Prostate gland (tissue), 2 donors: ENCODE measurements at regions not wholly inside any gene's neighbourhood (a gene's known extent, or its start where the extent isn't known, plus 50 kb on each side); places are given as distances from the start of the nearest gene placed in this dataset.
"Not testable (repeated sequence)": the region's sequence is repeated elsewhere in the genome, so short reads cannot be mapped to it uniquely, and the experiment has no call there.

ENCODE experiments used
- DNase-seq: peaks from one replicate; pipeline ENCODE4 v3.0.0-alpha.2; 2019; ENCODE audit warnings: low spot score
- H3K27ac ChIP-seq, 2 donors: fragments of 200-600 bp; sonication (generic); 2 replicates each; pipeline ENCODE4 v1.5.1; 2017 to 2019
- H3K27me3 ChIP-seq: fragments of 200-600 bp; sonication (generic); replicated peaks from 2 replicates; pipeline ENCODE4 v1.5.1; 2019; ENCODE audit not compliant: insufficient read depth
- H3K36me3 ChIP-seq, 2 donors: fragments of 200-600 bp; sonication (generic); 1 replicate in 1 of 2; 2 replicates in 1 of 2; pipeline versions ENCODE4 v1.5.1 to v1.8.1; 2017 to 2019
- H3K4me1 ChIP-seq: fragments of 200-600 bp; sonication (generic); replicated peaks from 2 replicates; pipeline ENCODE4 v1.5.1; 2019
- H3K4me3 ChIP-seq, 2 donors: fragments of 200-600 bp; sonication (generic); 2 replicates each; pipeline ENCODE4 v1.5.1; 2017 to 2019
- H3K9me3 ChIP-seq: fragments of 200-600 bp; sonication (generic); 2 replicates; pipeline ENCODE4 v1.5.1; 2017
- CTCF ChIP-seq, 4 experiments: fragments of 200-600 bp in 2 of 4; fragments of 450-650 bp in 2 of 4; sonication (generic) in 2 of 4; IDR thresholded peaks; 1 replicate in 3 of 4; 2 replicates in 1 of 4; pipeline ENCODE4 v1.5.1; 2016 to 2019; ENCODE audit warnings: antibody characterized with exemption in 4 of 4, mild to moderate bottlenecking in 2 of 4, moderate library complexity in 2 of 4
- POLR2A ChIP-seq: fragments of 450-650 bp; IDR thresholded peaks from one replicate; pipeline ENCODE4 v1.6.1; 2016; ENCODE audit warnings: antibody characterized with exemption, mild to moderate bottlenecking
- POLR2AphosphoS5 ChIP-seq: sonication (generic); formaldehyde crosslinking; IDR thresholded peaks from one replicate; pipeline ENCODE4 v1.6.1; 2017; ENCODE audit warnings: antibody characterized with exemption
- WGBS: methylation state at CpG from one replicate; pipeline ENCODE4 v1.1.5; 2018; 5-methylcytosine and 5-hydroxymethylcytosine counted together
- intact Hi-C: fragments of 100-400 bp; cut with DNase I; formaldehyde crosslinking; loops from one replicate; pipeline ENCODE4 v1.14.2; 2022

- 57% methylated on average over 1 of the region's 1 CpG for WGBS
- H3K27ac ChIP-seq: no peak overlapping the region
- TF ChIP-seq CTCF (IDR thresholded peaks at IDR 0.05): no peak
- H3K36me3 ChIP-seq: no peaks in the 10 kb centered on the region
- intact Hi-C loops: no loop called here
- no peak overlapping the region for H3K4me3 ChIP-seq
- DNase-seq: no peak
- H3K4me1 ChIP-seq: no peaks in the 10 kb centered on the region
- no peaks in the 10 kb centered on the region for H3K9me3 ChIP-seq
- H3K27me3 ChIP-seq: no peaks in the 10 kb centered on the region
These were observed 180.5 kb upstream of the CLINT1 start for GRCh38 chr5:158039441-158039840.

GRCh38 chr5:158036983-158037595, 178.1 kb upstream of the CLINT1 start:
- not testable (repeated sequence) for DNase-seq, H3K36me3 ChIP-seq
- WGBS: 92% methylated on average over 25 of the region's 31 CpGs

GRCh38 chr5:158034586-158034985, 175.6 kb upstream of the CLINT1 start:
- H3K4me1 ChIP-seq, DNase-seq, H3K27ac ChIP-seq, H3K27me3 ChIP-seq, H3K4me3 ChIP-seq, intact Hi-C loops, H3K36me3 ChIP-seq, H3K9me3 ChIP-seq: not testable (repeated sequence)
- 92% methylated on average over 6 of the region's 6 CpGs for WGBS

More at GRCh38 chr5:158036983-158037595, 178.1 kb upstream of the CLINT1 start:
- H3K4me1 ChIP-seq, H3K9me3 ChIP-seq, H3K4me3 ChIP-seq, H3K27ac ChIP-seq, intact Hi-C loops, H3K27me3 ChIP-seq: not testable (repeated sequence)

DNA sequence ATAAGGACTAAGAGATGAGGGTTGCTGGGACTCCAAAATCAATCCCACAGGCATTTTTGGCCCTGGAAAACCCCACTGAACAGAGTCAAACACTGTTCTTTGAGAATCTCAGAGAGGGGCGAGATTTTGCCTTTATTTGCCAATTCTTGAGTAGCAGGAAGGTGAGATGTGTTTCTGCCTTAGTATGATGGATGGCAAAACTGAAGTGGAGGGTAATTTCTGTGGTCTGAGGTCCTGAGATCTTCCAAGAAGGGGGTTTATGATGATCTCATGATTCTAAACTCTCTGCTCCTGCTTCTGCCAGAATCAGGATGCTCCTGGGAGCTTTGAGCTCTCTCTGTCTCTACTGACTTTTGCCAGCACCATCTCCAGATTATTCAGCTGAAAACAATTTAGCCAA, 174.8 kb upstream of the CLINT1 start:
- Histone ChIP-seq H3K36me3 (no peaks in the 10 kb centered on the region), H3K27me3 (no peaks in the 10 kb centered on the region), H3K4me1 (no peaks in the 10 kb centered on the region), H3K27ac (no peak overlapping the region), H3K9me3 (no peaks in the 10 kb centered on the region), H3K4me3 (no peak overlapping the region)
- WGBS: 78% methylated on average over 1 of the region's 1 CpG
- DNase-seq: no peak
- intact Hi-C loops: no loop called here
- TF ChIP-seq POLR2A (no peak), POLR2AphosphoS5 (no peak), CTCF (IDR thresholded peaks at IDR 0.05) (no peak)

- TF ChIP-seq POLR2A (no peak), POLR2AphosphoS5 (no peak), CTCF (IDR thresholded peaks at IDR 0.05) (no peak)
- no peaks in the 10 kb centered on the region for H3K27me3 ChIP-seq
- H3K36me3 ChIP-seq: no peaks in the 10 kb centered on the region
- H3K4me3 ChIP-seq: no peak overlapping the region
- H3K4me1 ChIP-seq: no peaks in the 10 kb centered on the region
- intact Hi-C loops: no loop called here
- 98% methylated on average over 5 of the region's 5 CpGs for WGBS
- no peak for DNase-seq
- no peaks in the 10 kb centered on the region for H3K9me3 ChIP-seq
- H3K27ac ChIP-seq: no peak overlapping the region
These were observed 174.1 kb upstream of the CLINT1 start for GRCh38 chr5:158033076-158033475.

- 98% methylated on average over 1 of the region's 1 CpG for WGBS
- no peak for TF ChIP-seq CTCF (IDR thresholded peaks at IDR 0.05)
- intact Hi-C loops: no loop called here
- H3K27me3 ChIP-seq: no peaks in the 10 kb centered on the region
- H3K4me3 ChIP-seq: no peak overlapping the region
- no peaks in the 10 kb centered on the region for H3K9me3 ChIP-seq
- no peak overlapping the region for H3K27ac ChIP-seq
- no peak for DNase-seq
- H3K4me1 ChIP-seq: no peaks in the 10 kb centered on the region
- H3K36me3 ChIP-seq: no peaks in the 10 kb centered on the region
These were observed 173.3 kb upstream of the CLINT1 start for GRCh38 chr5:158032246-158032645.
